HEK293 (cell line): ENCODE measurements at regions not wholly inside any gene's neighbourhood (a gene's known extent, or its start where the extent isn't known, plus 50 kb on each side); places are given as distances from the start of the nearest gene placed in this dataset.

Experiments used
- CTCF ChIA-PET: fragments of 350-600 bp; formaldehyde crosslinking; extraction: SDS; loops from one replicate; lab custom pipeline; 2021; ENCODE audit warnings: antibody characterized with exemption; lab: Yijun Ruan, JAX
- POLR2A ChIA-PET: fragments of 300-600 bp; formaldehyde crosslinking; extraction: SDS; loops from one replicate; lab custom pipeline; 2020; ENCODE audit warnings: antibody characterized with exemption, inconsistent platforms; lab: Yijun Ruan, JAX
- H3K27ac ChIP-seq: fragments of 200-500 bp; sonication (Bioruptor generic); 2 replicates; pipeline ENCODE4 v1.5.1; 2014; ENCODE audit warnings: low read depth, low read length, control low read depth, inconsistent platforms; ENCODE audit errors: extremely low read depth
- H3K36me3 ChIP-seq, 2 experiments: fragments of 200-500 bp in 1 of 2; sonication (Bioruptor generic) in 1 of 2; 1 replicate in 1 of 2; 2 replicates in 1 of 2; pipeline ENCODE4 v1.5.1; 2014 to 2017; ENCODE audit warnings: inconsistent platforms in 2 of 2, low read length in 2 of 2; ENCODE audit not compliant: control insufficient read depth in 2 of 2, insufficient read depth in 1 of 2
- H3K4me1 ChIP-seq: fragments of 200-500 bp; sonication (Bioruptor generic); 2 replicates; pipeline ENCODE4 v1.5.1; 2014; ENCODE audit warnings: mild to moderate bottlenecking, low read length, inconsistent platforms; ENCODE audit not compliant: control insufficient read depth, insufficient read depth
- H3K4me3 ChIP-seq: 2 replicates; pipeline ENCODE4 v1.5.1; 2011; ENCODE audit warnings: low read depth, mild to moderate bottlenecking, control low read depth, low read length, moderate library complexity
- H3K9me3 ChIP-seq: fragments of 200-500 bp; sonication (Bioruptor generic); 2 replicates; pipeline ENCODE4 v1.5.1; 2014; ENCODE audit warnings: low read depth, low read length, inconsistent platforms; ENCODE audit not compliant: control insufficient read depth, insufficient read depth
- GFI1B ChIP-seq: fragments of 450-650 bp; formaldehyde crosslinking; IDR thresholded peaks from 2 replicates; pipeline ENCODE4 v1.5.1; 2016; ENCODE audit warnings: missing biosample characterization, missing genetic modification characterization
- HOXA7 ChIP-seq: sonication (generic); formaldehyde crosslinking; IDR thresholded peaks from 2 replicates; pipeline ENCODE4 v1.8.1; 2022; ENCODE audit warnings: missing genetic modification reagents, borderline replicate concordance
- KLF1 ChIP-seq: fragments of 450-650 bp; formaldehyde crosslinking; IDR thresholded peaks from 2 replicates; pipeline ENCODE4 v1.5.1; 2016; ENCODE audit warnings: missing biosample characterization, missing genetic modification characterization
- KLF7 ChIP-seq: fragments of 450-650 bp; formaldehyde crosslinking; IDR thresholded peaks from 2 replicates; pipeline ENCODE4 v1.5.1; 2016; ENCODE audit warnings: missing biosample characterization, missing genetic modification characterization, borderline replicate concordance
- SETDB1 ChIP-seq: IDR thresholded peaks from one replicate; pipeline ENCODE4 v1.6.1; 2017; ENCODE audit warnings: mild to moderate bottlenecking, low read length, moderate library complexity, mixed read lengths; ENCODE audit not compliant: insufficient read length
- SP2 ChIP-seq: fragments of 450-650 bp; formaldehyde crosslinking; IDR thresholded peaks from 2 replicates; pipeline ENCODE4 v1.5.1; 2016; ENCODE audit warnings: missing biosample characterization, missing genetic modification characterization
- ZBTB7A ChIP-seq: fragments of 450-650 bp; formaldehyde crosslinking; IDR thresholded peaks from 2 replicates; pipeline ENCODE4 v1.5.1; 2016; ENCODE audit warnings: low read depth, missing biosample characterization, missing genetic modification characterization
- ZFHX2 ChIP-seq: fragments of 450-650 bp; formaldehyde crosslinking; conservative IDR thresholded peaks from 2 replicates; pipeline ENCODE4 v1.5.1; 2016; ENCODE audit warnings: missing biosample characterization, missing genetic modification characterization
- ZNF112 ChIP-seq: fragments of 450-650 bp; formaldehyde crosslinking; IDR thresholded peaks from 2 replicates; pipeline ENCODE4 v1.5.0; 2017; ENCODE audit warnings: missing biosample characterization, missing genetic modification characterization
- ZNF155 ChIP-seq: fragments of 450-650 bp; formaldehyde crosslinking; IDR thresholded peaks from 2 replicates; pipeline ENCODE4 v1.5.1; 2016; ENCODE audit warnings: missing biosample characterization, missing genetic modification characterization
- ZNF2 ChIP-seq: fragments of 450-650 bp; formaldehyde crosslinking; IDR thresholded peaks from 2 replicates; pipeline ENCODE4 v1.5.1; 2016; ENCODE audit warnings: missing biosample characterization, missing genetic modification characterization
- ZNF324 ChIP-seq: fragments of 450-650 bp; formaldehyde crosslinking; IDR thresholded peaks from 2 replicates; pipeline ENCODE4 v1.5.1; 2016; ENCODE audit warnings: missing biosample characterization, missing genetic modification characterization
- ZNF341 ChIP-seq: fragments of 450-650 bp; formaldehyde crosslinking; IDR thresholded peaks from 2 replicates; pipeline ENCODE4; 2016; ENCODE audit warnings: low read depth, missing biosample characterization, missing genetic modification characterization
- ZNF37A ChIP-seq: fragments of 450-650 bp; IDR thresholded peaks from 2 replicates; pipeline ENCODE4 v1.5.1; 2018; ENCODE audit warnings: missing biosample characterization, missing genetic modification characterization
- ZNF423 ChIP-seq: fragments of 450-650 bp; formaldehyde crosslinking; IDR thresholded peaks from 2 replicates; pipeline ENCODE4 v1.5.1; 2016; ENCODE audit warnings: missing biosample characterization, missing genetic modification characterization
- ZNF473 ChIP-seq: fragments of 450-650 bp; formaldehyde crosslinking; IDR thresholded peaks from 2 replicates; pipeline ENCODE4 v1.5.1; 2017; ENCODE audit warnings: missing biosample characterization, missing genetic modification characterization
- ZNF501 ChIP-seq: fragments of 450-650 bp; formaldehyde crosslinking; IDR thresholded peaks from 2 replicates; pipeline ENCODE4 v1.5.1; 2016; ENCODE audit warnings: missing biosample characterization, missing genetic modification characterization
- ZNF514 ChIP-seq: fragments of 450-650 bp; formaldehyde crosslinking; IDR thresholded peaks from 2 replicates; pipeline ENCODE4 v1.5.1; 2016; ENCODE audit warnings: missing biosample characterization, missing genetic modification characterization
- ZNF521 ChIP-seq: fragments of 450-650 bp; formaldehyde crosslinking; IDR thresholded peaks from 2 replicates; pipeline ENCODE4 v1.5.1; 2017; ENCODE audit warnings: missing biosample characterization, mild to moderate bottlenecking, missing genetic modification characterization
- ZNF624 ChIP-seq: fragments of 450-650 bp; formaldehyde crosslinking; IDR thresholded peaks from 2 replicates; pipeline ENCODE4 v1.5.1; 2017; ENCODE audit warnings: missing biosample characterization, missing genetic modification characterization
- ZNF654 ChIP-seq: fragments of 450-650 bp; formaldehyde crosslinking; IDR thresholded peaks from 2 replicates; pipeline ENCODE4 v1.5.1; 2016; ENCODE audit warnings: low read depth, missing biosample characterization, missing genetic modification characterization
- TF ChIP-seq, protein P1 (sequence below): fragments of 450-650 bp; formaldehyde crosslinking; IDR thresholded peaks from 2 replicates; pipeline ENCODE4 v1.5.1; 2017; ENCODE audit warnings: missing biosample characterization, missing genetic modification characterization
- TF ChIP-seq, protein P2 (sequence below): fragments of 450-650 bp; formaldehyde crosslinking; IDR thresholded peaks from 2 replicates; pipeline ENCODE4 v1.5.1; 2016; ENCODE audit warnings: missing biosample characterization, missing genetic modification characterization, borderline replicate concordance
- TF ChIP-seq, protein P3 (sequence below): fragments of 450-650 bp; formaldehyde crosslinking; IDR thresholded peaks from 2 replicates; pipeline ENCODE4 v1.5.1; 2017; ENCODE audit warnings: missing biosample characterization, missing genetic modification characterization
- TF ChIP-seq, protein P4 (sequence below): fragments of 450-650 bp; formaldehyde crosslinking; IDR thresholded peaks from 2 replicates; pipeline ENCODE4 v1.5.1; 2016; ENCODE audit warnings: missing biosample characterization, missing genetic modification characterization
- TF ChIP-seq, protein P5 (sequence below): fragments of 450-650 bp; formaldehyde crosslinking; IDR thresholded peaks from 2 replicates; pipeline ENCODE4 v1.5.1; 2016; ENCODE audit warnings: missing biosample characterization, missing genetic modification characterization

DNA sequence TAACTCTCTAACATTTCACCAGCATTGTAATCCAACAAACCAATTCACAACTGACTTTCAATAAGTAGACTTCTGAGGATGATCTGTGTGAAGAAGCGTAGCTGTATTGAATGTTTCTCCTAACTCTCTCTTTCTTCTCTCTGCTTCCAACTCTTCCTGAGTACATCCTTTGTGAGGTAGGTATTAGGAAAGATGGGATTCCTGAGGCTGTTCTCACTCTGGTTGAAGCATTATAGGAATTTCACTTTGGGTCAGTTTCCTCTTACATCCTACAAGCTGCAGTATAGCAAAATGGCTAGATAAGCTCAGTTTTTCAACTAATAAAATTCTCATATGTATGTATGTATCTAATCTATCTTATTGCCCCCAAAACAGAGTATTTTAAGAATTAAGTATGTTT is 702.8 kb downstream of the CETN3 start:
- CTCF ChIA-PET = interaction anchor here (0.8 kb wide), 1 partner anchor 22 kb away, joined by 3 read pairs; no protein-coding TSS in a partner anchor
- POLR2A ChIA-PET = no interaction called here
- Histone ChIP-seq H3K4me1 (no peaks in the 10 kb centered on the region), H3K27ac (no peak overlapping the region), H3K9me3 (no peaks in the 10 kb centered on the region), H3K36me3 (no peaks in the 10 kb centered on the region), H3K4me3 (no peak overlapping the region)
- TF ChIP-seq, protein P1, sequence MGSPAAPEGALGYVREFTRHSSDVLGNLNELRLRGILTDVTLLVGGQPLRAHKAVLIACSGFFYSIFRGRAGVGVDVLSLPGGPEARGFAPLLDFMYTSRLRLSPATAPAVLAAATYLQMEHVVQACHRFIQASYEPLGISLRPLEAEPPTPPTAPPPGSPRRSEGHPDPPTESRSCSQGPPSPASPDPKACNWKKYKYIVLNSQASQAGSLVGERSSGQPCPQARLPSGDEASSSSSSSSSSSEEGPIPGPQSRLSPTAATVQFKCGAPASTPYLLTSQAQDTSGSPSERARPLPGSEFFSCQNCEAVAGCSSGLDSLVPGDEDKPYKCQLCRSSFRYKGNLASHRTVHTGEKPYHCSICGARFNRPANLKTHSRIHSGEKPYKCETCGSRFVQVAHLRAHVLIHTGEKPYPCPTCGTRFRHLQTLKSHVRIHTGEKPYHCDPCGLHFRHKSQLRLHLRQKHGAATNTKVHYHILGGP = no peak
- TF ChIP-seq ZNF624 (tag by site-specific recombination) = no peak
- TF ChIP-seq ZNF654 = no peak
- TF ChIP-seq, protein P2, sequence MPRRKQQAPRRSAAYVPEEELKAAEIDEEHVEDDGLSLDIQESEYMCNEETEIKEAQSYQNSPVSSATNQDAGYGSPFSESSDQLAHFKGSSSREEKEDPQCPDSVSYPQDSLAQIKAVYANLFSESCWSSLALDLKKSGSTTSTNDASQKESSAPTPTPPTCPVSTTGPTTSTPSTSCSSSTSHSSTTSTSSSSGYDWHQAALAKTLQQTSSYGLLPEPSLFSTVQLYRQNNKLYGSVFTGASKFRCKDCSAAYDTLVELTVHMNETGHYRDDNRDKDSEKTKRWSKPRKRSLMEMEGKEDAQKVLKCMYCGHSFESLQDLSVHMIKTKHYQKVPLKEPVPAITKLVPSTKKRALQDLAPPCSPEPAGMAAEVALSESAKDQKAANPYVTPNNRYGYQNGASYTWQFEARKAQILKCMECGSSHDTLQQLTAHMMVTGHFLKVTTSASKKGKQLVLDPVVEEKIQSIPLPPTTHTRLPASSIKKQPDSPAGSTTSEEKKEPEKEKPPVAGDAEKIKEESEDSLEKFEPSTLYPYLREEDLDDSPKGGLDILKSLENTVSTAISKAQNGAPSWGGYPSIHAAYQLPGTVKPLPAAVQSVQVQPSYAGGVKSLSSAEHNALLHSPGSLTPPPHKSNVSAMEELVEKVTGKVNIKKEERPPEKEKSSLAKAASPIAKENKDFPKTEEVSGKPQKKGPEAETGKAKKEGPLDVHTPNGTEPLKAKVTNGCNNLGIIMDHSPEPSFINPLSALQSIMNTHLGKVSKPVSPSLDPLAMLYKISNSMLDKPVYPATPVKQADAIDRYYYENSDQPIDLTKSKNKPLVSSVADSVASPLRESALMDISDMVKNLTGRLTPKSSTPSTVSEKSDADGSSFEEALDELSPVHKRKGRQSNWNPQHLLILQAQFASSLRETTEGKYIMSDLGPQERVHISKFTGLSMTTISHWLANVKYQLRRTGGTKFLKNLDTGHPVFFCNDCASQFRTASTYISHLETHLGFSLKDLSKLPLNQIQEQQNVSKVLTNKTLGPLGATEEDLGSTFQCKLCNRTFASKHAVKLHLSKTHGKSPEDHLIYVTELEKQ (tag by site-specific recombination) = no peak
- TF ChIP-seq, protein P3, sequence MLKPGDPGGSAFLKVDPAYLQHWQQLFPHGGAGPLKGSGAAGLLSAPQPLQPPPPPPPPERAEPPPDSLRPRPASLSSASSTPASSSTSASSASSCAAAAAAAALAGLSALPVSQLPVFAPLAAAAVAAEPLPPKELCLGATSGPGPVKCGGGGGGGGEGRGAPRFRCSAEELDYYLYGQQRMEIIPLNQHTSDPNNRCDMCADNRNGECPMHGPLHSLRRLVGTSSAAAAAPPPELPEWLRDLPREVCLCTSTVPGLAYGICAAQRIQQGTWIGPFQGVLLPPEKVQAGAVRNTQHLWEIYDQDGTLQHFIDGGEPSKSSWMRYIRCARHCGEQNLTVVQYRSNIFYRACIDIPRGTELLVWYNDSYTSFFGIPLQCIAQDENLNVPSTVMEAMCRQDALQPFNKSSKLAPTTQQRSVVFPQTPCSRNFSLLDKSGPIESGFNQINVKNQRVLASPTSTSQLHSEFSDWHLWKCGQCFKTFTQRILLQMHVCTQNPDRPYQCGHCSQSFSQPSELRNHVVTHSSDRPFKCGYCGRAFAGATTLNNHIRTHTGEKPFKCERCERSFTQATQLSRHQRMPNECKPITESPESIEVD = no peak
- no peak for TF ChIP-seq SP2 (tag by site-specific recombination)
- TF ChIP-seq ZNF501 = no peak
- TF ChIP-seq, protein P4, sequence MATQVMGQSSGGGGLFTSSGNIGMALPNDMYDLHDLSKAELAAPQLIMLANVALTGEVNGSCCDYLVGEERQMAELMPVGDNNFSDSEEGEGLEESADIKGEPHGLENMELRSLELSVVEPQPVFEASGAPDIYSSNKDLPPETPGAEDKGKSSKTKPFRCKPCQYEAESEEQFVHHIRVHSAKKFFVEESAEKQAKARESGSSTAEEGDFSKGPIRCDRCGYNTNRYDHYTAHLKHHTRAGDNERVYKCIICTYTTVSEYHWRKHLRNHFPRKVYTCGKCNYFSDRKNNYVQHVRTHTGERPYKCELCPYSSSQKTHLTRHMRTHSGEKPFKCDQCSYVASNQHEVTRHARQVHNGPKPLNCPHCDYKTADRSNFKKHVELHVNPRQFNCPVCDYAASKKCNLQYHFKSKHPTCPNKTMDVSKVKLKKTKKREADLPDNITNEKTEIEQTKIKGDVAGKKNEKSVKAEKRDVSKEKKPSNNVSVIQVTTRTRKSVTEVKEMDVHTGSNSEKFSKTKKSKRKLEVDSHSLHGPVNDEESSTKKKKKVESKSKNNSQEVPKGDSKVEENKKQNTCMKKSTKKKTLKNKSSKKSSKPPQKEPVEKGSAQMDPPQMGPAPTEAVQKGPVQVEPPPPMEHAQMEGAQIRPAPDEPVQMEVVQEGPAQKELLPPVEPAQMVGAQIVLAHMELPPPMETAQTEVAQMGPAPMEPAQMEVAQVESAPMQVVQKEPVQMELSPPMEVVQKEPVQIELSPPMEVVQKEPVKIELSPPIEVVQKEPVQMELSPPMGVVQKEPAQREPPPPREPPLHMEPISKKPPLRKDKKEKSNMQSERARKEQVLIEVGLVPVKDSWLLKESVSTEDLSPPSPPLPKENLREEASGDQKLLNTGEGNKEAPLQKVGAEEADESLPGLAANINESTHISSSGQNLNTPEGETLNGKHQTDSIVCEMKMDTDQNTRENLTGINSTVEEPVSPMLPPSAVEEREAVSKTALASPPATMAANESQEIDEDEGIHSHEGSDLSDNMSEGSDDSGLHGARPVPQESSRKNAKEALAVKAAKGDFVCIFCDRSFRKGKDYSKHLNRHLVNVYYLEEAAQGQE (tag by site-specific recombination) = no peak
- no peak for TF ChIP-seq ZNF514 (tag by site-specific recombination)
- no peak for TF ChIP-seq ZNF324
- TF ChIP-seq KLF7 (tag by site-specific recombination) = no peak
- no peak for TF ChIP-seq ZBTB7A (tag by site-specific recombination)
- no peak for TF ChIP-seq ZNF473 (tag by site-specific recombination)
- TF ChIP-seq ZNF521 (tag by site-specific recombination) = no peak

DNA sequence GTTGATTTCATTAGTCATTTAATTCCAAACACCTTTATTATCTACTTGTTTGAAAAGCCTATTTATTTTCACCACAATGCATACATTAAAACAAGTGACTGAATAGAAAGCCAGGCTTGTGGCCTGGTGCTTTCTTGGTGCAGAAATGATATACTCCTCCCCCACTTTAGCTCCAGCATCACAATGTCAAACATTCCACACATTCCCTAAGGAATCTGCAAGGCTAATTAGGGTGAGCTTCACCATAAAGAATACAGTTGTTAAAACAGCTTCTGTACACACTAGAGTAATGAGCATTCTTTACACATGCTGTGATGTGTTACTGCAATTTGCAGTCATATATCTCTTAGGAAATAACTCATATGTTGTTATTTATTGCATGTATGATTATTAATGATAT is 705.7 kb downstream of the CETN3 start:
- no peaks in the 10 kb centered on the region for H3K4me1 ChIP-seq
- ChIA-PET POLR2A (no interaction called here), CTCF (interaction anchor here (0.5 to 0.6 kb wide), 4 partner anchors 38 to 193 kb away, joined by 3 to 4 read pairs (median 3); no protein-coding TSS in a partner anchor)
- no peaks in the 10 kb centered on the region for H3K9me3 ChIP-seq
- H3K36me3 ChIP-seq = no peaks in the 10 kb centered on the region
- no peak overlapping the region for H3K4me3 ChIP-seq
- no peak overlapping the region for H3K27ac ChIP-seq
- no peak for TF ChIP-seq ZNF341 (tag by site-specific recombination)
- no peak for TF ChIP-seq KLF1 (tag by site-specific recombination)
- no peak for TF ChIP-seq ZFHX2 (tag by site-specific recombination)
- no peak for TF ChIP-seq ZNF37A (tag by site-specific recombination)
- no peak for TF ChIP-seq ZNF112
- TF ChIP-seq ZNF423 = no peak
- TF ChIP-seq ZNF2 (tag by site-specific recombination) = no peak
- no peak for TF ChIP-seq HOXA7
- no peak for TF ChIP-seq SETDB1
- TF ChIP-seq GFI1B (tag by site-specific recombination) = no peak
- no peak for TF ChIP-seq ZNF155 (tag by site-specific recombination)
- TF ChIP-seq, protein P5, sequence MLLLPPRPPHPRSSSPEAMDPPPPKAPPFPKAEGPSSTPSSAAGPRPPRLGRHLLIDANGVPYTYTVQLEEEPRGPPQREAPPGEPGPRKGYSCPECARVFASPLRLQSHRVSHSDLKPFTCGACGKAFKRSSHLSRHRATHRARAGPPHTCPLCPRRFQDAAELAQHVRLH (tag by site-specific recombination) = no peak
- no peak for TF ChIP-seq ZNF473 (tag by site-specific recombination)
